MM.1S (cell line): ENCODE measurements at regions not wholly inside any gene's neighbourhood (a gene's known extent, or its start where the extent isn't known, plus 50 kb on each side); places are given as distances from the start of the nearest gene placed in this dataset.
"Not testable (repeated sequence)": the region's sequence is repeated elsewhere in the genome, so short reads cannot be mapped to it uniquely, and the experiment has no call there.

Experiments
- DNase-seq: peaks from one replicate; pipeline ENCODE4 v3.0.0-alpha.2; 2015
- H2AFZ ChIP-seq: fragments of 300-600 bp; sonication (generic); 2 replicates; pipeline ENCODE4 v1.6.0; 2016; ENCODE audit warnings: antibody characterized with exemption, low read length
- H3F3A ChIP-seq: fragments of 300-600 bp; sonication (generic); 2 replicates; pipeline ENCODE4 v1.6.1; 2016; ENCODE audit warnings: mild to moderate bottlenecking, antibody characterized with exemption, low read length, moderate library complexity, mixed read lengths; ENCODE audit not compliant: insufficient read depth
- H3K27ac ChIP-seq: fragments of 300-600 bp; sonication (generic); 2 replicates; pipeline ENCODE4 v1.5.1; 2016; ENCODE audit warnings: mild to moderate bottlenecking, low read length
- H3K27me3 ChIP-seq: fragments of 300-600 bp; sonication (generic); replicated peaks from 2 replicates; pipeline ENCODE4 v1.6.0; 2016; ENCODE audit warnings: low read length; ENCODE audit not compliant: insufficient read depth
- H3K36me3 ChIP-seq: fragments of 300-600 bp; sonication (generic); replicated peaks from 2 replicates; pipeline ENCODE4 v1.6.1; 2016; ENCODE audit warnings: mild to moderate bottlenecking, low read length, mixed read lengths; ENCODE audit not compliant: insufficient read depth
- H3K4me1 ChIP-seq: fragments of 300-600 bp; sonication (generic); 2 replicates; pipeline ENCODE4 v1.6.1; 2016; ENCODE audit warnings: low read length, mixed read lengths
- H3K4me2 ChIP-seq: fragments of 300-600 bp; sonication (generic); 2 replicates; pipeline ENCODE4 v1.6.0; 2016; ENCODE audit warnings: low read depth, low read length
- H3K4me3 ChIP-seq: fragments of 300-600 bp; sonication (generic); 2 replicates; pipeline ENCODE4 v1.5.1; 2016; ENCODE audit warnings: low read length, mixed read lengths
- H3K79me2 ChIP-seq: fragments of 300-600 bp; sonication (generic); 2 replicates; pipeline ENCODE4 v1.6.1; 2016; ENCODE audit warnings: mixed run types, low read length, mixed read lengths
- H3K9ac ChIP-seq: fragments of 300-600 bp; sonication (generic); 2 replicates; pipeline ENCODE4 v1.6.1; 2016; ENCODE audit warnings: low read length, mixed read lengths
- H3K9me2 ChIP-seq: fragments of 300-600 bp; sonication (generic); replicated peaks from 2 replicates; pipeline ENCODE4 v1.6.1; 2016; ENCODE audit warnings: mild to moderate bottlenecking, low read length, mixed read lengths; ENCODE audit not compliant: insufficient read depth
- H3K9me3 ChIP-seq: fragments of 300-600 bp; sonication (generic); replicated peaks from 2 replicates; pipeline ENCODE4 v1.6.1; 2016; ENCODE audit warnings: mild to moderate bottlenecking, low read length, mixed read lengths; ENCODE audit not compliant: insufficient read depth
- H4K20me1 ChIP-seq: fragments of 300-600 bp; sonication (generic); 2 replicates; pipeline ENCODE4 v1.6.1; 2016; ENCODE audit warnings: mild to moderate bottlenecking, low read length, moderate library complexity, mixed read lengths; ENCODE audit not compliant: insufficient read depth
- EZH2 ChIP-seq: fragments of 300-600 bp; sonication (generic); optimal IDR thresholded peaks from 2 replicates; pipeline ENCODE3; 2017; ENCODE audit warnings: low read depth, mild to moderate bottlenecking, antibody characterized with exemption, low read length, mixed read lengths
- EZH2phosphoT487 ChIP-seq: fragments of 300-600 bp; sonication (generic); IDR thresholded peaks from 2 replicates; pipeline ENCODE4 v1.6.1; 2018; ENCODE audit warnings: antibody characterized with exemption, low read length
- TF ChIP-seq, protein P1 (sequence below): fragments of 300-600 bp; sonication (generic); IDR thresholded peaks from 2 replicates; pipeline ENCODE4 v1.5.1; 2016; ENCODE audit warnings: antibody characterized with exemption, low read length, mixed read lengths

DNA sequence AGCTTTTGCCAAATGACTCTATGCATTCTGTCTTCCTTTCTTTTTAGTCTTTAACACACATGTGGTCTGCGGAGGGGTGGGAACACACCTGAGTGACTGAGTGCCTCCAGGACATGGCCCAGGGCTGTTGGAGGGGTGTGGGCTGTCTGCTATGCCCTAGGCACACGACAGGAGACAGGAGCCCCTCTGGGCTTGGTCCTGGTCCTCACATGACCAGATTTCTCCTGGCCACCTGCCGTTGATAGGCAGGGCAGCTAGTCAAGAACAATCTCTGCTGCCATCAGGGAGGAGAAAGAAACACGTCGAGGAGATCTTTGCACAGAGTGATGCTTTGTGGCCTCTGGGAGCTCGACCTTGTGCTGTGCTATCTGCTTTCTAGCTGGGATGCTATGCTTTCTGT is 176.6 kb downstream of the KLF13 start:
- Histone ChIP-seq H3F3A (no peaks in the 10 kb centered on the region), H3K27me3 (no peaks in the 10 kb centered on the region), H3K4me2 (no peak overlapping the region), H3K4me1 (no peaks in the 10 kb centered on the region), H3K27ac (no peak overlapping the region), H3K4me3 (no peak overlapping the region), H3K36me3 (no peaks in the 10 kb centered on the region), H3K9ac (no peak overlapping the region), H3K9me2 (no peaks in the 10 kb centered on the region), H2AFZ (0 out of 2 replicates have a peak overlapping the region, but pooled peaks have one; percentile 28), H3K79me2 (no peaks in the 10 kb centered on the region), H3K9me3 (no peaks in the 10 kb centered on the region), H4K20me1 (no peaks in the 10 kb centered on the region)
- no peak for DNase-seq
- TF ChIP-seq, protein P1, sequence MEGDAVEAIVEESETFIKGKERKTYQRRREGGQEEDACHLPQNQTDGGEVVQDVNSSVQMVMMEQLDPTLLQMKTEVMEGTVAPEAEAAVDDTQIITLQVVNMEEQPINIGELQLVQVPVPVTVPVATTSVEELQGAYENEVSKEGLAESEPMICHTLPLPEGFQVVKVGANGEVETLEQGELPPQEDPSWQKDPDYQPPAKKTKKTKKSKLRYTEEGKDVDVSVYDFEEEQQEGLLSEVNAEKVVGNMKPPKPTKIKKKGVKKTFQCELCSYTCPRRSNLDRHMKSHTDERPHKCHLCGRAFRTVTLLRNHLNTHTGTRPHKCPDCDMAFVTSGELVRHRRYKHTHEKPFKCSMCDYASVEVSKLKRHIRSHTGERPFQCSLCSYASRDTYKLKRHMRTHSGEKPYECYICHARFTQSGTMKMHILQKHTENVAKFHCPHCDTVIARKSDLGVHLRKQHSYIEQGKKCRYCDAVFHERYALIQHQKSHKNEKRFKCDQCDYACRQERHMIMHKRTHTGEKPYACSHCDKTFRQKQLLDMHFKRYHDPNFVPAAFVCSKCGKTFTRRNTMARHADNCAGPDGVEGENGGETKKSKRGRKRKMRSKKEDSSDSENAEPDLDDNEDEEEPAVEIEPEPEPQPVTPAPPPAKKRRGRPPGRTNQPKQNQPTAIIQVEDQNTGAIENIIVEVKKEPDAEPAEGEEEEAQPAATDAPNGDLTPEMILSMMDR, result no peak
- no peak for TF ChIP-seq EZH2
- no peak for TF ChIP-seq EZH2phosphoT487

DNA sequence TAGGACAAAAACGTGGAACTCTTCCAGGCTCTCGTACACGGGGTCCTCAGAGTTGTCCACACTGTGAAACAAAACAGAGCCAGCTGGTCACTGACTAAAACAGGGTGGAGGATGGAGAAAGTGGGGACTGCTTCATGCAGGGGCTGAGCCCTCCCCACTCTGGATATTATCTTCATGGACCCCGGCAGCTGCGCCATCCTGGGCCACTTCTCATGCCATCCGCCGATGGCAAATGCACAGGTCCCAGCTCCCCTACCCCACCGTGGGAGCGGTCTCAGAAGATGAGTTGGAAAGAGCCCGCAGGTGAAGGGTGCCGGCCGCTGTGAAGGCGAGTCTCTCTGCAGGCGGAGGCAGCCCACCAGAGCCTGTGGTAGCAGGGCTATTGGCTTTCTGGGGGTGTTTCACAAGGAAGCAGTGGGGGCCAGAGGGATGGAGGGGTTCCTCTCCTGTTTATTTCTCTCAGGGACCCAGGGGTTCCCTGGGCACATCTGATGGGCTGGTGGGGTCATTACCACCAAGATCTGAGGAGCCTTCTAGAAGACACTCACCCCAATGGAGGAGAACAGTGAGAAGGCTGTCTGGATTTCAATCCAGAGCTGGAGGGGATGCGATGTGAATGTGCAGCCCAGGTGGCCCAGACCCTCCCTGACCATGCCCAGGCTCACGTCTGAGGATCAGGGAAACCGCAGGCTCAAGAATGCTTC is 177.3 kb downstream of the KLF13 start:
- Histone ChIP-seq H3K9me2 (no peaks in the 10 kb centered on the region), H3K4me2 (no peak overlapping the region), H3K27me3 (no peaks in the 10 kb centered on the region), H3K4me1 (no peaks in the 10 kb centered on the region), H3K36me3 (no peaks in the 10 kb centered on the region), H3K4me3 (no peak overlapping the region), H3F3A (no peaks in the 10 kb centered on the region), H3K9me3 (no peaks in the 10 kb centered on the region), H2AFZ (no peak overlapping the region), H4K20me1 (no peaks in the 10 kb centered on the region), H3K27ac (no peak overlapping the region), H3K79me2 (no peaks in the 10 kb centered on the region), H3K9ac (no peak overlapping the region)
- DNase-seq, result no peak
- TF ChIP-seq EZH2, result no peak
- TF ChIP-seq EZH2phosphoT487, result no peak
- TF ChIP-seq, protein P1, result no peak

DNA sequence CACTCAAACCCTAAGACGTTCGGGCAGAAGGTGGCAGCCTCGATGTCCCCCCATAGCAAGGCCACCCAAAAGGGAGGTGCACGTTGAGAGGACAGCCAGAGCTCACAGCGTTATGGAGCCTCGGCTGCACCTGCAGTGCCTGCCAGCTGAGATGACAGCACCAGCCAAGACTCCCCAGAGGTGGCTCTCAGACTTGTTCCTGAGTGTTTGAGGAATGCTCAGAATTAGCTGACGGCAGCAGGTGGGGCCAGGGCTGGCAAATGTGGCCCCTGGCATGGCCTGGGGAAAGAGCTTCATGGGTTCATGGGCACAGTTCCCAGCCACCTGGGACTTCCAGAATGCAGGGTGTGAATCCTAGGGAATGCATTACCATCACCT is 177.8 kb downstream of the KLF13 start:
- H3K36me3 ChIP-seq, result no peaks in the 10 kb centered on the region
- no peak overlapping the region for H3K4me3 ChIP-seq
- no peak overlapping the region for H3K4me2 ChIP-seq
- no peaks in the 10 kb centered on the region for H3K27me3 ChIP-seq
- H3K27ac ChIP-seq, result no peak overlapping the region
- no peak for DNase-seq
- H2AFZ ChIP-seq, result no peak overlapping the region
- H3K9ac ChIP-seq, result no peak overlapping the region
- no peak for TF ChIP-seq EZH2
- TF ChIP-seq EZH2phosphoT487, result no peak
- TF ChIP-seq, protein P1, result no peak
- no peaks in the 10 kb centered on the region for H3K79me2 ChIP-seq
- H3K9me3 ChIP-seq, result no peaks in the 10 kb centered on the region
- H3K4me1 ChIP-seq, result no peaks in the 10 kb centered on the region
- H3F3A ChIP-seq, result no peaks in the 10 kb centered on the region
- no peaks in the 10 kb centered on the region for H3K9me2 ChIP-seq
- H4K20me1 ChIP-seq, result no peaks in the 10 kb centered on the region

DNA sequence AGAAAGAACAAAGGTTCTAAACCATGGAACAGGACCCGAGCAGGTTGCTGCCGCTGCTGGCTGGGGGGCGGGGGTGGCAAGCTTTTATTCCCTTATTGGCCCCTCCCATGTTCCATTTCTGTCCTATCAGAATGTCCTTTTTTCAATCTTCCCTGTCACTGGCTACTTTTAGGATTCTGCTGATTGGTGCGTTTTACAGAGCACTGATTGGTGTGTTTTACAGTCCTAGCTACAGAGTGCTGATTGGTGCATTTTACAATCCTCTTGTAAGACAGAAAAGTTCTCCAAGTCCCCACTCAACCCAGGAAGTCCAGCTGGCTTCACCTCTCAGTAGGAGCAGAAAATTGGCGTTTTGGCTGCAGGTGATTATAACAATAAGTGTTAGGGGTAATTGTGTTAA is 180.9 kb downstream of the KLF13 start:
- not testable (repeated sequence) for H3K4me3 ChIP-seq, H3F3A ChIP-seq, H2AFZ ChIP-seq, H3K36me3 ChIP-seq, H3K27ac ChIP-seq, H3K4me2 ChIP-seq, H3K9me2 ChIP-seq, H3K4me1 ChIP-seq, DNase-seq, H3K9me3 ChIP-seq, H3K27me3 ChIP-seq, H4K20me1 ChIP-seq, H3K79me2 ChIP-seq, H3K9ac ChIP-seq
